ENCODE measurements at regions not wholly inside any gene's neighbourhood (a gene's known extent, or its start where the extent isn't known, plus 50 kb on each side); places are given as distances from the start of the nearest gene placed in this dataset.

- TF ChIP-seq CTCF (IDR thresholded peaks at IDR 0.05) (no peak), IRF2 (CRISPR knock-in tag; IDR thresholded peaks at IDR 0.05; ENCODE audit: borderline replicate concordance, low read depth) (no peak), PRDM15 (CRISPR knock-in tag; IDR thresholded peaks at IDR 0.05) (no peak), PREB (CRISPR knock-in tag; IDR thresholded peaks at IDR 0.05; ENCODE audit: borderline replicate concordance) (no peak), ATF3 (CRISPR knock-in tag; conservative IDR thresholded peaks at IDR 0.05) (no peak), ZBTB43 (CRISPR knock-in tag; IDR thresholded peaks at IDR 0.05) (no peak), CREB1 (CRISPR knock-in tag; IDR thresholded peaks at IDR 0.05) (no peak), FOXP1 (CRISPR knock-in tag; IDR thresholded peaks at IDR 0.05; ENCODE audit: borderline replicate concordance) (no peak), OVOL2 (CRISPR knock-in tag; IDR thresholded peaks at IDR 0.05; ENCODE audit: borderline replicate concordance) (no peak), HMGA2 (CRISPR knock-in tag; IDR thresholded peaks at IDR 0.05) (no peak)
These were observed 56.0 kb upstream of the CLDN10 start for GRCh38 chr13:95496485-95496884.
